VCaP (cell line): ENCODE measurements at regions not wholly inside any gene's neighbourhood (a gene's known extent, or its start where the extent isn't known, plus 50 kb on each side); places are given as distances from the start of the nearest gene placed in this dataset.

Experiments
- H3K27ac ChIP-seq: fragments of 450-650 bp; 2 replicates; pipeline ENCODE4 v1.5.1; 2017
- CTCF ChIP-seq: fragments of 450-650 bp; conservative IDR thresholded peaks from 2 replicates; pipeline ENCODE4 v1.5.1; 2017; ENCODE audit warnings: mild to moderate bottlenecking, moderate library complexity

- no peak overlapping the region for H3K27ac ChIP-seq
- TF ChIP-seq CTCF = no peak
Observed at GRCh38 chr11:134716582-134716981, 304.5 kb upstream of the B3GAT1 start.

GRCh38 chr11:134714021-134714656, 302.1 kb upstream of the B3GAT1 start:
- no peak for TF ChIP-seq CTCF

GRCh38 chr11:134712228-134713145, 300.4 kb upstream of the B3GAT1 start:
- TF ChIP-seq CTCF = no peak
- peak overlapping the region; percentile 93 for H3K27ac ChIP-seq

More at GRCh38 chr11:134714021-134714656, 302.1 kb upstream of the B3GAT1 start:
- H3K27ac ChIP-seq = peak overlapping the region; percentile 93; the same call in 1 of the 2 replicates

- TF ChIP-seq CTCF = no peak
- H3K27ac ChIP-seq = peak overlapping the region; percentile 93
Observed at GRCh38 chr11:134711588-134711987, 299.5 kb upstream of the B3GAT1 start.

- no peak for TF ChIP-seq CTCF
- H3K27ac ChIP-seq = peak overlapping the region; percentile 93
Observed at GRCh38 chr11:134710861-134711407, 298.9 kb upstream of the B3GAT1 start.

GRCh38 chr11:134705858-134706257, 293.8 kb upstream of the B3GAT1 start:
- TF ChIP-seq CTCF = no peak
- no peak overlapping the region for H3K27ac ChIP-seq

GRCh38 chr11:134702827-134703226, 290.8 kb upstream of the B3GAT1 start:
- H3K27ac ChIP-seq = peak overlapping the region; percentile 70
- TF ChIP-seq CTCF = no peak
